Lower leg skin (tissue), 3 donors: ENCODE measurements at regions not wholly inside any gene's neighbourhood (a gene's known extent, or its start where the extent isn't known, plus 50 kb on each side); places are given as distances from the start of the nearest gene placed in this dataset.

ENCODE experiments used
- POLR2A ChIP-seq, 2 donors: fragments of 450-650 bp; IDR thresholded peaks; one replicate each; pipeline ENCODE4 v1.6.1; 2016 to 2017; ENCODE audit warnings: antibody characterized with exemption in 2 of 2, mild to moderate bottlenecking in 1 of 2, moderate library complexity in 1 of 2
- TF ChIP-seq, protein P1 (sequence below), 3 donors: fragments of 450-650 bp; IDR thresholded peaks; one replicate each; pipeline ENCODE4 v1.5.1; 2016; ENCODE audit warnings: antibody characterized with exemption in 3 of 3, mild to moderate bottlenecking in 3 of 3, moderate library complexity in 2 of 3

DNA sequence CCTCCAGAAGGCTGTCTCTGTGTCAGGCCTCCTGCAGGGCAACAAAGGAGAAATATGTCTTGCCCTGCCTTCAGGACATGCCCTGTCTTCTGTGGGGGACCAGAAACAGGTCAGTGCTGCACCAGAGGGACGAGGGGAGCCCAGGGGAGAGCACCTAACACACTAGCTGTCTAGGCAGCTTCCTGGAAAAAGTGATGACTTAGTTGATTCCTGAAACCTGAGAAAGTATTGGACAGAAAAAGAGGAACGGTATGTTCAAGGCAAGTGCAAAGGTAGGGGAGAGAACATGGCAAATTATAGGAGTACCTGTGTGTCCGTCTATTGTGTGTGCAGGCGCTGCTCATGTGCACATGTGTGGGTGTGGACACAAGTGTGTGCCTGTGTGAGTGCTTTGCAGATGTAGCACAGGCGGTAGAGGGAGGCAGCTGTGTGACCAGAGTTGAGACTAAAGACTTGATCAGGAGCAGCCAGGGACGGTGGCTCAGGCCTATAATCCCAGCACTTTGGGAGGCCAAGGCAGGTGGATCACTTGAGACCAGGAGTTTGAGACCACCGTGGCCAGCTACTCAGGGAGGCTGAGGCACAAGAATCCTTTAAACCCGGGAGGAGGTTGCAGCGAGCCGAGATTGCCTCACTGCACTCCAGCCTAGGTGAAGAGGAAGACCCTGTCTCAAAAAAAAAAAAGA lies 119.5 kb downstream of the GYPC start:
- TF ChIP-seq, protein P1, sequence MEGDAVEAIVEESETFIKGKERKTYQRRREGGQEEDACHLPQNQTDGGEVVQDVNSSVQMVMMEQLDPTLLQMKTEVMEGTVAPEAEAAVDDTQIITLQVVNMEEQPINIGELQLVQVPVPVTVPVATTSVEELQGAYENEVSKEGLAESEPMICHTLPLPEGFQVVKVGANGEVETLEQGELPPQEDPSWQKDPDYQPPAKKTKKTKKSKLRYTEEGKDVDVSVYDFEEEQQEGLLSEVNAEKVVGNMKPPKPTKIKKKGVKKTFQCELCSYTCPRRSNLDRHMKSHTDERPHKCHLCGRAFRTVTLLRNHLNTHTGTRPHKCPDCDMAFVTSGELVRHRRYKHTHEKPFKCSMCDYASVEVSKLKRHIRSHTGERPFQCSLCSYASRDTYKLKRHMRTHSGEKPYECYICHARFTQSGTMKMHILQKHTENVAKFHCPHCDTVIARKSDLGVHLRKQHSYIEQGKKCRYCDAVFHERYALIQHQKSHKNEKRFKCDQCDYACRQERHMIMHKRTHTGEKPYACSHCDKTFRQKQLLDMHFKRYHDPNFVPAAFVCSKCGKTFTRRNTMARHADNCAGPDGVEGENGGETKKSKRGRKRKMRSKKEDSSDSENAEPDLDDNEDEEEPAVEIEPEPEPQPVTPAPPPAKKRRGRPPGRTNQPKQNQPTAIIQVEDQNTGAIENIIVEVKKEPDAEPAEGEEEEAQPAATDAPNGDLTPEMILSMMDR (IDR thresholded peaks at IDR 0.05), result no peak
- no peak for TF ChIP-seq POLR2A (IDR thresholded peaks at IDR 0.05)
